GM21717 (cell line): ENCODE measurements at regions not wholly inside any gene's neighbourhood (a gene's known extent, or its start where the extent isn't known, plus 50 kb on each side); places are given as distances from the start of the nearest gene placed in this dataset.
A peak's percentile ranks its signal among the peaks of the same experiment; 100 is the strongest.

Experiments
- ATAC-seq: cut with Tn5 transposase; IDR thresholded peaks from one replicate; pipeline ENCODE4 v1.9.1; 2021; ENCODE audit warnings: mild to moderate bottlenecking, moderate library complexity; ENCODE audit not compliant: unreplicated experiment

GRCh38 chr14:38904959-38905358 is 198.1 kb downstream of the SEC23A start:
- no peak for ATAC-seq

- no peak for ATAC-seq
Observed at GRCh38 chr14:38901791-38902190, 201.2 kb downstream of the SEC23A start.

- no peak for ATAC-seq
Observed at GRCh38 chr14:38900887-38901286, 202.1 kb downstream of the SEC23A start.

GRCh38 chr14:38887696-38888095 is 215.3 kb downstream of the SEC23A start:
- ATAC-seq, result no peak

GRCh38 chr14:38884109-38884508 is 218.9 kb downstream of the SEC23A start:
- ATAC-seq, result no peak

GRCh38 chr14:38883127-38883526 is 219.9 kb downstream of the SEC23A start:
- ATAC-seq, result no peak

GRCh38 chr14:38882533-38882932 is 220.5 kb downstream of the SEC23A start:
- no peak for ATAC-seq

GRCh38 chr14:38880643-38881524 is 222.2 kb downstream of the SEC23A start:
- no peak for ATAC-seq

GRCh38 chr14:38877744-38878388 is 225.2 kb downstream of the SEC23A start:
- ATAC-seq, result no peak

- ATAC-seq, result no peak
Observed at GRCh38 chr14:38874721-38875120, 228.3 kb downstream of the SEC23A start.

- ATAC-seq, result no peak
Observed at GRCh38 chr14:38873941-38874612, 229.0 kb downstream of the SEC23A start.

- no peak for ATAC-seq
Observed at GRCh38 chr14:38870296-38870836, 232.7 kb downstream of the SEC23A start.

- no peak for ATAC-seq
Observed at GRCh38 chr14:38868399-38869290, 234.4 kb downstream of the SEC23A start.

GRCh38 chr14:38867561-38868150 is 235.4 kb downstream of the SEC23A start:
- peak; percentile 82 for ATAC-seq

GRCh38 chr14:38866461-38866860 is 236.6 kb downstream of the SEC23A start:
- ATAC-seq, result no peak

GRCh38 chr14:38862366-38862765 is 240.7 kb downstream of the SEC23A start:
- no peak for ATAC-seq

GRCh38 chr14:38860530-38860929 is 242.5 kb downstream of the SEC23A start:
- no peak for ATAC-seq

GRCh38 chr14:38856798-38857197 is 246.2 kb downstream of the SEC23A start:
- no peak for ATAC-seq

- no peak for ATAC-seq
Observed at GRCh38 chr14:38855513-38855912, 247.5 kb downstream of the SEC23A start.

GRCh38 chr14:38851111-38851510 is 251.9 kb downstream of the SEC23A start:
- ATAC-seq, result no peak
